ENCODE measurements at regions not wholly inside any gene's neighbourhood (a gene's known extent, or its start where the extent isn't known, plus 50 kb on each side); places are given as distances from the start of the nearest gene placed in this dataset.

GRCh38 chr6:21680611-21681010 is 87.1 kb downstream of the SOX4 start:
- Mint-ChIP-seq H3K4me1 (no peaks in the 10 kb centered on the region), H3K36me3 (ENCODE audit: low read depth) (no peaks in the 10 kb centered on the region)

DNA sequence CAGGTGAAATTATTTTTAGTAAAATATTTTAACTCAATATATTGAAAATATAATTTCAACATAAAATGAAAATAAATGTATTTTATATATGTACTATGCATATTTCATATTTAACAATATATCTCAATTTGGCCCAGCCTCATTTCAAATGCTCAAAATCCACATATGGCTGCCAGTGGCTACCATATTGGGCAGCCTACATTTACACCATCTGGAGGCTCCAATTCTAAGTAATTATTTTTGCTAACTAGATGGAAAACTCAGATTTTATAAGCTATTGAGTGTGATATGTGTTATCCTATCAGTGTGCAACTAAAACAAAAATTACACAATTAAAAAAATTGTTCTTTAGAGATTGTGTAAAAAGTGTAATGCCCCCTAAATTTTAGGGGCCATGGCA is 96.9 kb downstream of the SOX4 start:
- Mint-ChIP-seq H3K4me3 (no peak overlapping the region), H3K27ac (no peak overlapping the region), H3K9me3 (peaks cover 6% of the 10 kb centered on the region), H3K27me3 (peaks cover 2% of the 10 kb centered on the region), H3K36me3 (ENCODE audit: low read depth) (no peaks in the 10 kb centered on the region), H3K4me1 (no peaks in the 10 kb centered on the region)
- ATAC-seq (replicated peaks) = no peak

More at GRCh38 chr6:21680611-21681010, 87.1 kb downstream of the SOX4 start:
- H3K9me3 Mint-ChIP-seq = no peaks in the 10 kb centered on the region
- peaks cover 5% of the 10 kb centered on the region for H3K27me3 Mint-ChIP-seq
- no peak for ATAC-seq (replicated peaks)
- no peak overlapping the region for H3K4me3 Mint-ChIP-seq
- no peak overlapping the region for H3K27ac Mint-ChIP-seq

- H3K27ac Mint-ChIP-seq = no peak overlapping the region
Observed at GRCh38 chr6:21691685-21692346, 98.3 kb downstream of the SOX4 start.

DNA sequence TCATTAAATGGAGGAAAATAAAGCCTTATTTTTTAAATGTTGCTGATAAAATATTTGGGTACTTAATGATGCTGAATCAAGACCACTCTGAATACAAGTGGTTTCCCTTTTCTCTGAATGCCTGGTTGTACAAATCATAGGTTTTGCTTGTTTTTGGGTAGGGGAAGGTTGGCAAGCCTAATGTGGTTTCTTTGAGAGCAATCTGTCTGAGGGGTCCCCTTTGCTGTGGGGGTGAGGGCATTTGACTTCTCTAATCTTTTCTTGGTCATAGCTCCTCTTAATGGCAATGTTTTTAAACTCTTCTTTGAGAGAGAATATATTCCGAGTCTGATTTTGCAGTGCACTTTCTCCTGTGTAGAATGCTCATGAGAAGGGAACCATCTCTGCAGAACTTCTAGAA is 99.2 kb downstream of the SOX4 start:
- H3K27ac Mint-ChIP-seq = no peak overlapping the region
- H3K4me1 Mint-ChIP-seq = no peaks in the 10 kb centered on the region
- peaks cover 2% of the 10 kb centered on the region for H3K27me3 Mint-ChIP-seq

More at GRCh38 chr6:21691685-21692346, 98.3 kb downstream of the SOX4 start:
- Mint-ChIP-seq H3K4me3 (no peak overlapping the region), H3K36me3 (ENCODE audit: low read depth) (no peaks in the 10 kb centered on the region), H3K9me3 (peaks cover 6% of the 10 kb centered on the region), H3K4me1 (no peaks in the 10 kb centered on the region), H3K27me3 (peaks cover 2% of the 10 kb centered on the region)
- no peak for ATAC-seq (replicated peaks)

DNA sequence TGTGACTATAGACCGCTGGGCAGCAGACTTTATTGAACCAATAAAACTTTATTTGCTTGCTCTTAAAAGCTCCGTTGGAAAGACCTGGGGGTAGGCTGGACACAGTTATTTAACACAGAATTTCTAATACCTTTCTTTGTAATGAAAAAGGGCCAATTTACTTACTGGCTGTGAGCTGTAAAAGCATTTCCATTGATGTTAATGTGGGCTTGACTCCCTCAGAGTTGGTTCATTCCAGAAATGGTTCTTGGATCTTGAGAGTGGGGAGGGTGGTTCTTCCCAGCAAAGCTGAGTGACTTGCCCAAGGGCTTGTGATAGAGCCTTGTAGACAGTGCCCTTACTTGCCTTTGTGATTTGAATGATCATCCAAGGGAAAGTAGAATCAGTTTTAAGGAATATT is 100.6 kb downstream of the SOX4 start:
- no peaks in the 10 kb centered on the region for H3K36me3 Mint-ChIP-seq (ENCODE audit: low read depth)
- no peak for ATAC-seq (replicated peaks)
- no peaks in the 10 kb centered on the region for H3K4me1 Mint-ChIP-seq
- no peaks in the 10 kb centered on the region for H3K9me3 Mint-ChIP-seq
- no peak overlapping the region for H3K4me3 Mint-ChIP-seq
- H3K27me3 Mint-ChIP-seq = peaks cover 6% of the 10 kb centered on the region
- H3K27ac Mint-ChIP-seq = no peak overlapping the region

More for the DNA sequence above, 99.2 kb downstream of the SOX4 start:
- Mint-ChIP-seq H3K4me3 (no peak overlapping the region), H3K9me3 (peaks cover 1% of the 10 kb centered on the region), H3K36me3 (ENCODE audit: low read depth) (no peaks in the 10 kb centered on the region)
- no peak for ATAC-seq (replicated peaks)

DNA sequence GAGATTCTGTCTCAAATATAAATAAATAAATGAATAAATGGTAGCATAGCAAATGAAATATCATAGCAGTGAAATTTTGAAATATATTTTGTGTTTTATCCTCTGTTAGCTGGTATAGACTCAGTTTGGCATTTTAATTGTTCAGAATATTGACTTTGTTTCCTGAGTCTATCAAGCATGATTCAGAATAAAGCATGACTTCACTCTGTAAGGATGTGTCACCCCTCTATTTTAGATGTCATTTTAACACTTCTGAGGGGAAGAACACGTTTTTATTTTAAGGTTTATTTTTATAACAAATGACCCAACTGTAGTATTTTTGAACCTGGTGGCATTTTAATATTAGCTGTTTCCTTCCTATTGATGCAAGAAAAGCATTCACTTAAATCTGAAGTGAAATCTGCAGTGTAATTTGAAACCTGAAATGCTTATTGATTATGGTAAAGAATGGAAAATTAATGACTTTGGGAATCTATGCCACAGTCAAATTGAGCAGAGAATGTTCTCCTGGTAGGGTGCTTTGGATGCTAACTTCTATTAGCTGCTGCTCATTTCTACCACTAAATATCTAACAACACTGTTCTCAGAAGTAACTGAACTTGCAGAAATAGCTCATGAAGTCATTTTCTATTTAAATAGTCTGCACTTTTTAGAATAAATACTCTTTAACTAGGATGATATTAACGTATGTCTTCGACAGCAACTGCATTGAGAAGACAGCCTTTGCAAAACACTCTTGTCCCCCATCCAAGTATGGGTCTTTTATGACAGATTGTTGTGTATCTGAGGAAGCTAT is 114.2 kb downstream of the SOX4 start:
- no peaks in the 10 kb centered on the region for H3K36me3 Mint-ChIP-seq (ENCODE audit: low read depth)

GRCh38 chr6:21708320-21708580 is 114.7 kb downstream of the SOX4 start:
- Mint-ChIP-seq H3K27ac (no peak overlapping the region), H3K4me3 (no peak overlapping the region), H3K4me1 (no peaks in the 10 kb centered on the region), H3K9me3 (no peaks in the 10 kb centered on the region), H3K27me3 (peaks cover 9% of the 10 kb centered on the region), H3K36me3 (ENCODE audit: low read depth) (no peaks in the 10 kb centered on the region)
- no peak for ATAC-seq (replicated peaks)

More for the DNA sequence above, 114.2 kb downstream of the SOX4 start:
- Mint-ChIP-seq H3K4me1 (no peaks in the 10 kb centered on the region), H3K27ac (no peak overlapping the region), H3K27me3 (peaks cover 9% of the 10 kb centered on the region), H3K9me3 (no peaks in the 10 kb centered on the region), H3K4me3 (no peak overlapping the region)
- no peak for ATAC-seq (replicated peaks)

DNA sequence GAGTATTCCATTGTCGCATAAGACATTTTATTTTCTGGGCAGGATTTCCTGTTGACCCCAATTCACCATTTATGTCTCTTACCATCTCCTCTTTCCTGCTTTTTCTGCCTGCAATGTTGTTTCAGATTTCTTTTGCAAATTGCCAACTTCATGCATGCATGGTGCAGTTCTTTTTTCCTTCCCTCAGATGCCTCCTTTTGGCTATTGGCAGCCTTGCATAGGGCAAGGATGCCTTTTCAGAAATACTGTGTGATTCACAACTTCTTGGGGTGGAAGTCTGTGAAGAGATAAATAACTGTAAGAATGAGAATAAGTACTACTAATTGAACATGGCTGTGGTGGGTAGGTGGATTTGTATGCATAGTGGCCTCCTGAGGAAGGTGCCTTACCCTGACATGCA is 116.7 kb downstream of the SOX4 start:
- Mint-ChIP-seq H3K36me3 (ENCODE audit: low read depth) (no peaks in the 10 kb centered on the region), H3K9me3 (no peaks in the 10 kb centered on the region), H3K27ac (no peak overlapping the region), H3K27me3 (peaks cover 9% of the 10 kb centered on the region), H3K4me1 (no peaks in the 10 kb centered on the region), H3K4me3 (no peak overlapping the region)
- ATAC-seq (replicated peaks) = no peak

GRCh38 chr6:21710908-21711627 is 117.5 kb downstream of the SOX4 start:
- Mint-ChIP-seq H3K9me3 (no peaks in the 10 kb centered on the region), H3K4me3 (no peak overlapping the region), H3K27me3 (peaks cover 9% of the 10 kb centered on the region), H3K27ac (no peak overlapping the region), H3K36me3 (ENCODE audit: low read depth) (no peaks in the 10 kb centered on the region), H3K4me1 (no peaks in the 10 kb centered on the region)
- ATAC-seq (replicated peaks) = no peak

GRCh38 chr6:21712213-21712612 is 118.7 kb downstream of the SOX4 start:
- H3K4me3 Mint-ChIP-seq = no peak overlapping the region

DNA sequence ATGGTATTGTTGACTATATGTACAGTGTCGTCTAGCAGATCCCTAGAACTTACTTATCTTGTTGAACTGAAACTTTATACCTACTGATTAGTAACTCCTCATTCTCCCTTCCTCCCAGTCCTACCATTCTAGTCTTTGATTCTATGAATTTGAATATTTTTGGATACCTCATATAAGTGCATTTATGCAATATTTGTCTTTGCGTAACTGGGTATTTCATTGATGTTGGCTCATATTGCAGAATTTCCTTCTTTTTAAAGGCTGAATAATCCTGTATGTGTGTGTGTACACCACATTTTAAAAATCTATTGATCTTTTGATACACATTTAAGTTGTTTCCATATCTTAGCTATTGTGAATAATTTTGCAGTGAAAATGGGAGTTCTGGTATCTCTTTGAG is 119.9 kb downstream of the SOX4 start:
- Mint-ChIP-seq H3K9me3 (no peaks in the 10 kb centered on the region), H3K4me3 (no peak overlapping the region)
- no peak for ATAC-seq (replicated peaks)

More at GRCh38 chr6:21712213-21712612, 118.7 kb downstream of the SOX4 start:
- Mint-ChIP-seq H3K9me3 (no peaks in the 10 kb centered on the region), H3K27me3 (peaks cover 13% of the 10 kb centered on the region), H3K4me1 (no peaks in the 10 kb centered on the region), H3K27ac (no peak overlapping the region), H3K36me3 (ENCODE audit: low read depth) (no peaks in the 10 kb centered on the region)
- no peak for ATAC-seq (replicated peaks)

GRCh38 chr6:21715180-21715579 is 121.6 kb downstream of the SOX4 start:
- no peaks in the 10 kb centered on the region for H3K36me3 Mint-ChIP-seq (ENCODE audit: low read depth)
- H3K9me3 Mint-ChIP-seq = no peaks in the 10 kb centered on the region
- H3K27ac Mint-ChIP-seq = no peak overlapping the region
- no peaks in the 10 kb centered on the region for H3K4me1 Mint-ChIP-seq
- peaks cover 10% of the 10 kb centered on the region for H3K27me3 Mint-ChIP-seq
- no peak for ATAC-seq (replicated peaks)
- no peak overlapping the region for H3K4me3 Mint-ChIP-seq

More for the DNA sequence above, 119.9 kb downstream of the SOX4 start:
- H3K36me3 Mint-ChIP-seq (ENCODE audit: low read depth) = no peaks in the 10 kb centered on the region
- peaks cover 8% of the 10 kb centered on the region for H3K27me3 Mint-ChIP-seq
- no peaks in the 10 kb centered on the region for H3K4me1 Mint-ChIP-seq
- H3K27ac Mint-ChIP-seq = no peak overlapping the region

GRCh38 chr6:21722510-21722909 is 129.0 kb downstream of the SOX4 start:
- no peak for ATAC-seq (replicated peaks)
- no peaks in the 10 kb centered on the region for H3K36me3 Mint-ChIP-seq (ENCODE audit: low read depth)
- no peaks in the 10 kb centered on the region for H3K9me3 Mint-ChIP-seq
- no peak overlapping the region for H3K27ac Mint-ChIP-seq
- H3K27me3 Mint-ChIP-seq = peaks cover 3% of the 10 kb centered on the region
- H3K4me3 Mint-ChIP-seq = no peak overlapping the region
- no peaks in the 10 kb centered on the region for H3K4me1 Mint-ChIP-seq

DNA sequence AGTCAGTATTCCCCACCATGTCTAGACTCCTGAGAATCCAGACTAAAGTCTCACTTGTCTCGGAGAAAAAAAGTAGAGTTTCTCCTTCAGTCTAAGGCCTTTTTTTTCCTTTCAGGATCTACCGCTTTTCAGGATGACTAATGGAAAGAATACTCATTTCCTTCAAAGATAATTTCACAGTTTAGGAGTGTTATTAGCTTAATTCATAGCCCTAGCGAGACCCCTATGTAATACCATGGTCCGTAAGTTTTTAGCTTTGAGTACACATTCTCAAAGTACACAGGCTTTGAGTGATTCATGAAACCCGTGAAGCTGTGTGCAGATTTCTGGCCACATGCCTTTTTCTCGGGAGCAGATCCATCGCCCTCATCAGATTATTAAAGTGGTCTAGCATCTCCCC is 133.1 kb downstream of the SOX4 start:
- ATAC-seq (replicated peaks) = no peak
- H3K27ac Mint-ChIP-seq = no peak overlapping the region
- no peaks in the 10 kb centered on the region for H3K4me1 Mint-ChIP-seq
- H3K36me3 Mint-ChIP-seq (ENCODE audit: low read depth) = no peaks in the 10 kb centered on the region
- no peaks in the 10 kb centered on the region for H3K9me3 Mint-ChIP-seq
- no peak overlapping the region for H3K4me3 Mint-ChIP-seq
- no peaks in the 10 kb centered on the region for H3K27me3 Mint-ChIP-seq

GRCh38 chr6:21728141-21728540 is 134.6 kb downstream of the SOX4 start:
- no peaks in the 10 kb centered on the region for H3K9me3 Mint-ChIP-seq

More at GRCh38 chr6:21728141-21728540, 134.6 kb downstream of the SOX4 start:
- H3K27me3 Mint-ChIP-seq = no peaks in the 10 kb centered on the region
- H3K36me3 Mint-ChIP-seq (ENCODE audit: low read depth) = no peaks in the 10 kb centered on the region
- ATAC-seq (replicated peaks) = no peak
- H3K4me1 Mint-ChIP-seq = no peaks in the 10 kb centered on the region
- no peak overlapping the region for H3K27ac Mint-ChIP-seq
- H3K4me3 Mint-ChIP-seq = no peak overlapping the region
